Dendritic cell treated with granulocyte-macrophage colony-stimulating factor and Interleukin-4, amounts not matched to agents 40 ng/mL and 50 ng/mL, for 4 days (primary cell): ENCODE measurements at regions not wholly inside any gene's neighbourhood (a gene's known extent, or its start where the extent isn't known, plus 50 kb on each side); places are given as distances from the start of the nearest gene placed in this dataset.

Source experiments
- H3K27ac Mint-ChIP-seq: one replicate; pipeline ENCODE4 v1.8.0; 2022; ENCODE audit warnings: mild to moderate bottlenecking, mixed read lengths
- H3K27me3 Mint-ChIP-seq: one replicate; pipeline ENCODE4 v1.8.0; 2022; ENCODE audit warnings: mild to moderate bottlenecking, mixed read lengths
- H3K36me3 Mint-ChIP-seq: one replicate; pipeline ENCODE4 v1.8.0; 2022; ENCODE audit warnings: low read depth, mixed read lengths
- H3K4me1 Mint-ChIP-seq: one replicate; pipeline ENCODE4 v1.8.0; 2022; ENCODE audit warnings: low read depth, mixed read lengths
- H3K4me3 Mint-ChIP-seq: one replicate; pipeline ENCODE4 v1.8.0; 2022; ENCODE audit warnings: mild to moderate bottlenecking, moderate library complexity, mixed read lengths
- H3K9me3 Mint-ChIP-seq: one replicate; pipeline ENCODE4 v1.8.0; 2022; ENCODE audit warnings: mixed read lengths
- intact Hi-C: fragments of 100-400 bp; cut with micrococcal nuclease; formaldehyde crosslinking; loops from one replicate; pipeline ENCODE4 v1.15.0; 2022

DNA sequence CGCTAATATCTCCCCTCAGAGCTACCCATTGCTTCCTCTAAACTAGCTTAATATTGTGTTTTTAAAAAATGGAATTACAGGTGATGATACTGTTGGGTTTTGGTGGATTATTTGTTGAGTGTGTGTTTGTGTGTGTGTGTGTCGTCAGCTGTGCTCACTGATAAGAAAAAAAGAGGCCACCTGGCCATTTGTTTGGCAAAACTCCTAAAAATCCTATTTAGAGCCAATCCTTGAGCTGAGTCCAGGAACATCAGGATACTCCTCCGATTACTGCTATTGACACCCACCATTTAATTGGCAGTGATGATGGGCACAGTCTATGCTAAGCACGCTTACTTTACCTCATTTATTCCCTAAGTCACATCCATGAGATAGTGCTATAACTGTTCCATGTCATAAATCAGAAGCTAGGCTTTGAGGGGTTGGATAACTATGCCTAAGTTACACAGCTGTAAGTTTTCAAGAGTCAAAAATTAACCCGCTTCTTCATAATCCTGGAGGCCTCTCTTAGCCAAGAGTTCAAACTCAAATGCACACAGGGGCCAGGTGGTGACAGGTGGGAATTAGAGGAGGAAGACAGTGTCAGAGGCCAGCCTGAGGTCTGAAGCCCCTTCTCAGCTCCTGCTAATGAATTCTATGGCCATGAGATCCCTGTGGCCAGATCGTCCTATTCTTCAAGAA is 1026.6 kb upstream of the TMEM132C start:
- Mint-ChIP-seq H3K9me3 (no peaks in the 10 kb centered on the region), H3K27ac (no peak overlapping the region), H3K4me1 (no peaks in the 10 kb centered on the region), H3K27me3 (no peaks in the 10 kb centered on the region), H3K4me3 (no peak overlapping the region), H3K36me3 (no peaks in the 10 kb centered on the region)
- intact Hi-C loops: no loop called here

GRCh38 chr12:127241072-127241817 is 1025.7 kb upstream of the TMEM132C start:
- H3K36me3 Mint-ChIP-seq: no peaks in the 10 kb centered on the region
- intact Hi-C loops: no loop called here
- H3K27me3 Mint-ChIP-seq: no peaks in the 10 kb centered on the region
- no peaks in the 10 kb centered on the region for H3K9me3 Mint-ChIP-seq
- no peak overlapping the region for H3K4me3 Mint-ChIP-seq
- H3K27ac Mint-ChIP-seq: no peak overlapping the region
- H3K4me1 Mint-ChIP-seq: no peaks in the 10 kb centered on the region

- no peak overlapping the region for H3K4me3 Mint-ChIP-seq
- H3K36me3 Mint-ChIP-seq: no peaks in the 10 kb centered on the region
- peaks cover 11% of the 10 kb centered on the region for H3K9me3 Mint-ChIP-seq
- H3K27ac Mint-ChIP-seq: no peak overlapping the region
- no peaks in the 10 kb centered on the region for H3K4me1 Mint-ChIP-seq
- H3K27me3 Mint-ChIP-seq: peaks cover 1% of the 10 kb centered on the region
- intact Hi-C loops: no loop called here
These were observed 1022.0 kb upstream of the TMEM132C start for GRCh38 chr12:127245009-127245408.

DNA sequence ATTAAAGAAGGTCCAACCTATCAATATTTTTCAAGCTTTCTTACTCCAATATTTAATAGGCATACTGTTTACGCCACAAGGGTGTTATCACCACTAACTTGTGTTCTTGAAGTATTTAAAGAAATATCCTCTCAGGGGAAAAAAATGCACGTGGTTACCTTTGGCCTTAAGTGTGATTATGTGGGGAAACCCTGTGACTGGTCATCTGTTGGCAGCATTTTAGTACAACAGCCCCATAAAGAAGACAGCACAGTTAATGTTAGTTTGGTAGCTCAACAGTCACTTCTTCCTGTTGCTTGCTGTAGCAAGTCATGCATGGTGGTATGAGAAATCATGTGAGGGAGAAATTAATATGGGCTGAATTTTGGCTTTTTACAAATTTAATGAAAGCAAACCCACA is 1021.5 kb upstream of the TMEM132C start:
- H3K36me3 Mint-ChIP-seq: no peaks in the 10 kb centered on the region
- no peak overlapping the region for H3K4me3 Mint-ChIP-seq
- no peaks in the 10 kb centered on the region for H3K4me1 Mint-ChIP-seq
- H3K27ac Mint-ChIP-seq: no peak overlapping the region
- intact Hi-C loops: no loop called here
- peaks cover 2% of the 10 kb centered on the region for H3K27me3 Mint-ChIP-seq
- peaks cover 11% of the 10 kb centered on the region for H3K9me3 Mint-ChIP-seq

GRCh38 chr12:127247937-127248336 is 1019.0 kb upstream of the TMEM132C start:
- Mint-ChIP-seq H3K36me3 (no peaks in the 10 kb centered on the region), H3K27me3 (peaks cover 5% of the 10 kb centered on the region), H3K4me1 (no peaks in the 10 kb centered on the region), H3K4me3 (no peak overlapping the region), H3K27ac (no peak overlapping the region), H3K9me3 (peaks cover 11% of the 10 kb centered on the region)
- intact Hi-C loops: no loop called here

DNA sequence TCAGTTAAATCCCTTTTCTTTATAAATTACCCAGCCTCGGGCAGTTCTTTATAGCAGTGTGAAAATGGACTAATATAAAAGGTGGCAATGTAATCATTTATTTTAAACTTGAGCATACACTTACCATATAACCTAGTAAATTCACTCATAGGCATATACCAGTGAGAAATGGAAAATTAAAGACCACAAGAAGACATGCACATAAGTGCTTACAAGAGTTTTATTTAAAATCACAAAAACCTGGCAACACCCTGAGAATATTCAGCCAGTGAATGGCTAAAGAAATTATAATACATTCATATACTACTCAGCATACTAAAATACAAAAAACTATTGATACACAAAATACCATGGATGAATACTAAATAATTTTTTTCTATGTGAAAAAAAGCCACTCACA is 1017.5 kb upstream of the TMEM132C start:
- no peaks in the 10 kb centered on the region for H3K36me3 Mint-ChIP-seq
- H3K4me1 Mint-ChIP-seq: no peaks in the 10 kb centered on the region
- no peak overlapping the region for H3K27ac Mint-ChIP-seq
- H3K9me3 Mint-ChIP-seq: peaks cover 11% of the 10 kb centered on the region
- H3K27me3 Mint-ChIP-seq: peaks cover 6% of the 10 kb centered on the region
- no peak overlapping the region for H3K4me3 Mint-ChIP-seq
- intact Hi-C loops: no loop called here

DNA sequence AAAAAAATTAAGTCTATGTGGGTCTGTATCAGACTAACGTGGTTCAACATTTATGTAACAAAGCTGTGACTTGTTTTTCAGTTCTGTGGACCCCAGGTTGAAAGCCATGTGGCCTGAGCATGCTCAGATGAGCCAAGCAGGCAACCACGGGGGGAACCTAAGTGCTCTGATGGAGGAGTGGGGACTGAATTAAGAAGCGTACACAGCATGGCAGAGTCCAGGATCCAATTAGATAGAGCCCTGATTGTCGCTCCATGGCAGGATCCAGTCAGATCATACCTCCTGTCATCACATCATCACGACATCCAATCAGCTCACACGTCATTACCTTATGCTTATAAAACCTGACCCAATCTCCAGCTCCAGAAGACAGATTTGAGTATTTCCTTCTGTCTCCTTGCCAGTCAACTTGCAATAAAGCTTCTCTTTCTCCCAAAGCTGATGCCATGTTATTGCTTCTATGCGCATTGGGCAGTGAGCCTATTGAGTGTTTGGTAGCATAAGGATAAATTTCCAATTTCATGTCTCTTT is 1013.1 kb upstream of the TMEM132C start:
- intact Hi-C loops: no loop called here

DNA sequence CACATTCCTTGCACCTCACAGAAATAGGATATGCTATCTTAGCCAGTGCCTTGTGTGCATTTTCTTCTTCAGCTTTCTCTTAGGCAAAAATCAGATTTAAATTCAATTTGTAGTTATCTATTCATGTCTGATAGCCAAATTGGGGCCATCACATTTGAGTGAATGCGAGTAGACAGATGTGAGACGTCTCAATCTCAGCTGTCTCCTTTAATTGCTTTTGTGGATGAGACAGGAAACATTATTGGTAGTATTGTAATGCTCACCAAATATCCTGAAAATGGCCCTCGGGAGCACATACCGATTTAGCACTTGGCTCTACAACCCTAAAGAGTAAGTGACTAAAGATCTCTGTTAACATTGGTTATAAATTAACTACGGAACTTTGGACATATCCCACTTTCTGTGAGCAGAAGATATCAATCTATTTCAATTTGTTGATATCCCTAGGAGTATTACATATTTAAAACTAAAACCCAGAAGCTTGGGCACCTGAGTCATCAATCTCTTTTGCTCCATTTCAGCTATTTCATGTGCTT is 1012.5 kb upstream of the TMEM132C start:
- H3K36me3 Mint-ChIP-seq: no peaks in the 10 kb centered on the region
- H3K4me1 Mint-ChIP-seq: no peaks in the 10 kb centered on the region
- H3K9me3 Mint-ChIP-seq: peaks cover 8% of the 10 kb centered on the region
- H3K27ac Mint-ChIP-seq: no peak overlapping the region
- peaks cover 5% of the 10 kb centered on the region for H3K27me3 Mint-ChIP-seq
- intact Hi-C loops: no loop called here
- H3K4me3 Mint-ChIP-seq: no peak overlapping the region

More for the DNA sequence above, 1013.1 kb upstream of the TMEM132C start:
- no peak overlapping the region for H3K4me3 Mint-ChIP-seq
- H3K27me3 Mint-ChIP-seq: peaks cover 5% of the 10 kb centered on the region
- H3K27ac Mint-ChIP-seq: no peak overlapping the region
- peaks cover 8% of the 10 kb centered on the region for H3K9me3 Mint-ChIP-seq
- H3K4me1 Mint-ChIP-seq: no peaks in the 10 kb centered on the region
- no peaks in the 10 kb centered on the region for H3K36me3 Mint-ChIP-seq

GRCh38 chr12:127257366-127257935 is 1009.5 kb upstream of the TMEM132C start:
- Mint-ChIP-seq H3K4me1 (no peaks in the 10 kb centered on the region), H3K27me3 (peaks cover 2% of the 10 kb centered on the region), H3K4me3 (no peak overlapping the region), H3K9me3 (peaks cover 8% of the 10 kb centered on the region), H3K27ac (no peak overlapping the region), H3K36me3 (no peaks in the 10 kb centered on the region)
- intact Hi-C loops: no loop called here

DNA sequence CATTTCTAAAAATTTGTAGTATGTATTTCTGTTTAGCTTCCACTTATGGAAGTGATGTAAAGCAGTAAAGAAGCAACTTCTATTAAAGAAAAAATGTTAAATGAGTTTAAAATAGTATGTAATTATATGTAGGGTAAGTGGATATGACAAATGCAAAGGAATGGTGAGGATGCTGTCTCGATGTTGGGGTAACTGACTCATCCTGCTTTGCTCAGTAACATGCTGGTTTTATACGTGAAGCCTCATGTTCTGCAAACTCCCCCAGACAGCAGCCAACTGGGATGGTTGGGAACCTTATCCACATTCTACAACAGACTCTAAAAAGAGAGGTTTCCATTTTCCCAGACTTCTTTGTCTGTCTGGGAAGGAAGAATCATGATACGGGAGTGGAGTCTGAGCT is 1006.4 kb upstream of the TMEM132C start:
- Mint-ChIP-seq H3K9me3 (peaks cover 8% of the 10 kb centered on the region), H3K4me1 (no peaks in the 10 kb centered on the region), H3K27me3 (no peaks in the 10 kb centered on the region), H3K36me3 (no peaks in the 10 kb centered on the region), H3K4me3 (no peak overlapping the region), H3K27ac (no peak overlapping the region)
- intact Hi-C loops: no loop called here

DNA sequence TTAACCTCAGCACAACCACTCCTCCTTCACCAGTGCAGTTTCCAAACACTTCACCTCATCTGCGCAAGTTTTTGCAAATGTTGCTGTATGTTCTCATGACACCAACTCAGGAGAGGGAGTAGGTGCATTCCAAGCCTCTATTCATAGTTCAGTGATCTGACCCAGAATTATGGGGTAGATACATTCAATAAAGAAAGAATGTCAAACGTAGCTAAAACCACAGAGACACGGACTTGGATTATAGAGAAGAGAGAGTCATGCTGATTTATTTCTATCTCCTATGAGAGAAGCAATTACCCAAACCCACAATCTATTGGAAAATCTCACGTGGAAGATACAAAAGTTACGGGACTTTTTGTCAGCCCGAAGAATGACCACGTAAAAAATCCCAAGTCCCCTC is 1006.0 kb upstream of the TMEM132C start:
- intact Hi-C loops: no loop called here
- H3K36me3 Mint-ChIP-seq: no peaks in the 10 kb centered on the region

DNA sequence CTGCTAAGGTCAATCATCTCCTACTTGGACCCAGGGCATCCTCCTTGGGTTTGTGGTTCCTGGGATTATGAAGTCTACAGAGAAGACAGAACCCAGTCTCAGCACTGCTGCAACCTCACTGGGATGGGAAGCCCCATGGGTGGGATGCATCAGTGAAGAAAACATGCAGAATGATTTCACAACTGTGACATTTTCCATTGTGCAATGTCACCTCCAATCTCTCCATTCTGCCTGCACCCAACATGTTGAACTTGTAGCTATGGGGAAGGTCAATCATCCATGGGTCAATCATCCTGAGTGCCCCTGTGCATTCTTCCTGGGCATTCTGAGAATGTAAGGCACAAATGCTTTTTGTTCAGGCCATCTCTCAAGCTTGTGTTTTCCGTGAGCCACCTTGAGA is 1004.4 kb upstream of the TMEM132C start:
- H3K36me3 Mint-ChIP-seq: no peaks in the 10 kb centered on the region
- intact Hi-C loops: no loop called here
- H3K27me3 Mint-ChIP-seq: no peaks in the 10 kb centered on the region
- H3K4me3 Mint-ChIP-seq: no peak overlapping the region
- H3K27ac Mint-ChIP-seq: no peak overlapping the region
- peaks cover 8% of the 10 kb centered on the region for H3K9me3 Mint-ChIP-seq
- peaks cover 8% of the 10 kb centered on the region for H3K4me1 Mint-ChIP-seq

More for the DNA sequence above, 1006.0 kb upstream of the TMEM132C start:
- Mint-ChIP-seq H3K4me1 (no peaks in the 10 kb centered on the region), H3K27ac (no peak overlapping the region), H3K4me3 (no peak overlapping the region), H3K9me3 (peaks cover 8% of the 10 kb centered on the region), H3K27me3 (no peaks in the 10 kb centered on the region)

GRCh38 chr12:127263621-127264020 is 1003.3 kb upstream of the TMEM132C start:
- H3K36me3 Mint-ChIP-seq: no peaks in the 10 kb centered on the region
- intact Hi-C loops: no loop called here
- H3K4me3 Mint-ChIP-seq: no peak overlapping the region
- H3K27ac Mint-ChIP-seq: no peak overlapping the region
- no peaks in the 10 kb centered on the region for H3K27me3 Mint-ChIP-seq
- H3K9me3 Mint-ChIP-seq: peaks cover 6% of the 10 kb centered on the region
- H3K4me1 Mint-ChIP-seq: peaks cover 14% of the 10 kb centered on the region

- H3K4me1 Mint-ChIP-seq: peaks cover 19% of the 10 kb centered on the region
These were observed 999.8 kb upstream of the TMEM132C start for GRCh38 chr12:127267128-127267527.

More at GRCh38 chr12:127267128-127267527, 999.8 kb upstream of the TMEM132C start:
- Mint-ChIP-seq H3K9me3 (no peaks in the 10 kb centered on the region), H3K4me3 (no peak overlapping the region), H3K27ac (no peak overlapping the region), H3K36me3 (no peaks in the 10 kb centered on the region), H3K27me3 (no peaks in the 10 kb centered on the region)
- intact Hi-C loops: no loop called here
